Upper lobe of left lung (tissue), 6 donors: ENCODE measurements at regions not wholly inside any gene's neighbourhood (a gene's known extent, or its start where the extent isn't known, plus 50 kb on each side); places are given as distances from the start of the nearest gene placed in this dataset.

Experiments
- ATAC-seq, 2 donors: fragments of 200-7000 bp; cut with Tn5 transposase; one replicate each; pipeline ENCODE4 v1.9.1; 2022; ENCODE audit warnings: mild to moderate bottlenecking in 2 of 2, moderate library complexity in 2 of 2; ENCODE audit not compliant: low FRiP score in 2 of 2
- DNase-seq, 2 donors: peaks; one replicate each; pipeline ENCODE4 v3.0.0-alpha.2; 2019 to 2020
- H3K27ac ChIP-seq, 4 donors: fragments of 200-600 bp; sonication (generic); one replicate each; pipeline ENCODE4 v1.5.1; 2016 to 2019
- H3K27me3 ChIP-seq, 4 donors: fragments of 200-600 bp; sonication (generic); one replicate each; pipeline ENCODE4 v1.5.1; 2017 to 2019
- H3K36me3 ChIP-seq, 4 donors: fragments of 200-600 bp; sonication (generic); one replicate each; pipeline ENCODE4 v1.5.1; 2016 to 2019
- H3K4me1 ChIP-seq, 4 donors: fragments of 200-600 bp; sonication (generic); one replicate each; pipeline ENCODE4 v1.5.1; 2018 to 2019
- H3K4me3 ChIP-seq, 4 donors: fragments of 200-600 bp; sonication (generic); one replicate each; pipeline ENCODE4 v1.5.1; 2017 to 2019; ENCODE audit warnings: mild to moderate bottlenecking in 2 of 4, moderate library complexity in 1 of 4
- H3K9me3 ChIP-seq, 4 donors: fragments of 200-600 bp; sonication (generic); one replicate each; pipeline ENCODE4 v1.5.1; 2018 to 2019
- CTCF ChIP-seq, 6 experiments: fragments of 450-650 bp in 4 of 6; fragments of 200-600 bp in 2 of 6; sonication (generic) in 2 of 6; IDR thresholded peaks; one replicate each; pipeline ENCODE4 v1.5.1; 2016 to 2019; ENCODE audit warnings: antibody characterized with exemption in 6 of 6
- EP300 ChIP-seq, 4 donors: sonication (generic); formaldehyde crosslinking; IDR thresholded peaks; one replicate each; pipeline ENCODE4 v1.5.1; 2017; ENCODE audit warnings: antibody characterized with exemption in 4 of 4, control low read depth in 2 of 4
- POLR2A ChIP-seq, 4 donors: fragments of 450-650 bp; IDR thresholded peaks; one replicate each; pipeline ENCODE4 v1.5.1; 2016 to 2017; ENCODE audit warnings: antibody characterized with exemption in 4 of 4, mild to moderate bottlenecking in 2 of 4
- POLR2AphosphoS5 ChIP-seq, 2 donors: sonication (generic); formaldehyde crosslinking; IDR thresholded peaks; one replicate each; pipeline ENCODE4 v1.5.1; 2017; ENCODE audit warnings: antibody characterized with exemption in 2 of 2
- WGBS, 2 donors: methylation state at CpG; one replicate each; pipeline ENCODE4 v1.1.5; 2017 to 2018; 5-methylcytosine and 5-hydroxymethylcytosine counted together
- donor health status: DM: no; HTN: no; CAD: no; lungs with moderate emphysema.
- donor health status: DM: no; HTN: yes; CAD: no; lungs with severe emphysema.

- ATAC-seq, result no peak
- H3K4me3 ChIP-seq, result no peak overlapping the region
- no peaks in the 10 kb centered on the region for H3K36me3 ChIP-seq
- WGBS, 2 donors, result 80% methylated on average over 4 of the region's 4 CpGs
- H3K27me3 ChIP-seq, result no peaks in the 10 kb centered on the region
- no peak for DNase-seq
- H3K4me1 ChIP-seq, result no peaks in the 10 kb centered on the region
- H3K9me3 ChIP-seq, result no peaks in the 10 kb centered on the region
- H3K27ac ChIP-seq, result no peak overlapping the region
- TF ChIP-seq POLR2A (IDR thresholded peaks at IDR 0.05) (no peak), CTCF (IDR thresholded peaks at IDR 0.05) (no peak), EP300 (IDR thresholded peaks at IDR 0.05) (no peak), POLR2AphosphoS5 (IDR thresholded peaks at IDR 0.05) (no peak)
Measured at GRCh38 chr5:135150767-135151166, 116.7 kb upstream of the PITX1 start.

GRCh38 chr5:135149956-135150723, 116.1 kb upstream of the PITX1 start:
- H3K4me1 ChIP-seq, result no peaks in the 10 kb centered on the region
- H3K27me3 ChIP-seq, result no peaks in the 10 kb centered on the region
- no peak overlapping the region for H3K27ac ChIP-seq
- WGBS, 2 donors, result 80 to 81% methylated on average over 8 to 13 of the region's 13 CpGs
- H3K9me3 ChIP-seq, result no peaks in the 10 kb centered on the region
- DNase-seq (no peak), ATAC-seq (peak in 1 of 2 donors; percentile 28)
- no peak overlapping the region for H3K4me3 ChIP-seq
- TF ChIP-seq CTCF (IDR thresholded peaks at IDR 0.05) (no peak), POLR2A (IDR thresholded peaks at IDR 0.05) (no peak), POLR2AphosphoS5 (IDR thresholded peaks at IDR 0.05) (no peak), EP300 (IDR thresholded peaks at IDR 0.05) (no peak)
- no peaks in the 10 kb centered on the region for H3K36me3 ChIP-seq

GRCh38 chr5:135149229-135149955, 115.4 kb upstream of the PITX1 start:
- H3K27me3 ChIP-seq, result no peaks in the 10 kb centered on the region
- no peaks in the 10 kb centered on the region for H3K9me3 ChIP-seq
- DNase-seq (no peak), ATAC-seq (no peak)
- TF ChIP-seq POLR2AphosphoS5 (IDR thresholded peaks at IDR 0.05), result no peak
- TF ChIP-seq CTCF (IDR thresholded peaks at IDR 0.05), result no peak
- TF ChIP-seq EP300 (IDR thresholded peaks at IDR 0.05), result no peak
- TF ChIP-seq POLR2A (IDR thresholded peaks at IDR 0.05), result no peak
- H3K36me3 ChIP-seq, result no peaks in the 10 kb centered on the region
- WGBS, 2 donors, result 70% methylated on average over 5 of the region's 5 CpGs; no CpG with 5 or more reads in 1 of the 2 donors
- H3K4me1 ChIP-seq, result no peaks in the 10 kb centered on the region
- no peak overlapping the region for H3K27ac ChIP-seq
- H3K4me3 ChIP-seq, result no peak overlapping the region

GRCh38 chr5:135147294-135148090, 113.5 kb upstream of the PITX1 start:
- DNase-seq (no peak), ATAC-seq (no peak)
- H3K27ac ChIP-seq, result no peak overlapping the region
- H3K4me1 ChIP-seq, result no peaks in the 10 kb centered on the region
- H3K9me3 ChIP-seq, result no peaks in the 10 kb centered on the region
- H3K36me3 ChIP-seq, result no peaks in the 10 kb centered on the region
- no peak for TF ChIP-seq POLR2A (IDR thresholded peaks at IDR 0.05)
- TF ChIP-seq EP300 (IDR thresholded peaks at IDR 0.05), result no peak
- TF ChIP-seq CTCF (IDR thresholded peaks at IDR 0.05), result no peak
- TF ChIP-seq POLR2AphosphoS5 (IDR thresholded peaks at IDR 0.05), result no peak
- H3K27me3 ChIP-seq, result no peaks in the 10 kb centered on the region
- WGBS, 2 donors, result 89 to 92% methylated on average over 7 to 10 of the region's 10 CpGs
- H3K4me3 ChIP-seq, result no peak overlapping the region
